KMS-11 (cell line): ENCODE measurements at regions not wholly inside any gene's neighbourhood (a gene's known extent, or its start where the extent isn't known, plus 50 kb on each side); places are given as distances from the start of the nearest gene placed in this dataset.

Source experiments
- H2AFZ ChIP-seq: fragments of 200-600 bp; sonication (generic); 2 replicates; pipeline ENCODE4 v1.6.1; 2016; ENCODE audit warnings: antibody characterized with exemption, mixed run types, low read depth
- H3K27ac ChIP-seq: fragments of 200-600 bp; sonication (generic); 2 replicates; pipeline ENCODE4 v1.6.1; 2016; ENCODE audit warnings: mild to moderate bottlenecking, mixed run types
- H3K27me3 ChIP-seq: fragments of 200-600 bp; sonication (generic); 2 replicates; pipeline ENCODE4 v1.6.1; 2017; ENCODE audit warnings: mild to moderate bottlenecking, low read depth, mixed run types, moderate library complexity; ENCODE audit not compliant: insufficient read depth
- H3K36me3 ChIP-seq: fragments of 200-600 bp; sonication (generic); 2 replicates; pipeline ENCODE4 v1.6.1; 2017; ENCODE audit warnings: mild to moderate bottlenecking, mixed run types; ENCODE audit not compliant: insufficient read depth
- H3K4me1 ChIP-seq: fragments of 200-600 bp; sonication (generic); 2 replicates; pipeline ENCODE4 v1.6.1; 2016; ENCODE audit warnings: mild to moderate bottlenecking, low read depth, mixed run types; ENCODE audit not compliant: poor library complexity, severe bottlenecking
- H3K4me2 ChIP-seq: fragments of 200-600 bp; sonication (generic); 2 replicates; pipeline ENCODE4 v1.7.0; 2016; ENCODE audit warnings: mild to moderate bottlenecking, mixed run types
- H3K4me3 ChIP-seq: fragments of 200-600 bp; sonication (generic); IDR thresholded peaks from 2 replicates; pipeline ENCODE4 v1.6.1; 2017; ENCODE audit warnings: low read depth, low read length, mixed read lengths; ENCODE audit not compliant: insufficient read depth
- H3K79me2 ChIP-seq: fragments of 200-600 bp; sonication (generic); 2 replicates; pipeline ENCODE4 v1.6.1; 2016; ENCODE audit warnings: low read depth, mixed run types; ENCODE audit not compliant: insufficient read depth
- H3K9ac ChIP-seq: fragments of 200-600 bp; sonication (generic); 2 replicates; pipeline ENCODE4 v1.6.1; 2016; ENCODE audit warnings: mild to moderate bottlenecking, mixed run types
- H4K20me1 ChIP-seq: fragments of 200-600 bp; sonication (generic); 2 replicates; pipeline ENCODE4 v1.6.1; 2016; ENCODE audit warnings: mild to moderate bottlenecking, mixed run types; ENCODE audit not compliant: insufficient read depth
- CTCF ChIP-seq: fragments of 200-600 bp; sonication (generic); conservative IDR thresholded peaks from 2 replicates; pipeline ENCODE4 v1.6.1; 2017; ENCODE audit warnings: low read depth, mild to moderate bottlenecking, antibody characterized with exemption, low read length, moderate library complexity, mixed read lengths

GRCh38 chr2:192381082-192381481 is 186.3 kb upstream of the TMEFF2 start:
- Histone ChIP-seq H2AFZ (no peak overlapping the region), H3K9ac (no peak overlapping the region), H3K27me3 (no peaks in the 10 kb centered on the region), H3K4me3 (no peak overlapping the region), H3K27ac (no peak overlapping the region), H3K79me2 (no peaks in the 10 kb centered on the region), H3K36me3 (no peaks in the 10 kb centered on the region), H4K20me1 (no peaks in the 10 kb centered on the region), H3K4me2 (no peak overlapping the region), H3K4me1 (no peaks in the 10 kb centered on the region)
- TF ChIP-seq CTCF, result no peak

DNA sequence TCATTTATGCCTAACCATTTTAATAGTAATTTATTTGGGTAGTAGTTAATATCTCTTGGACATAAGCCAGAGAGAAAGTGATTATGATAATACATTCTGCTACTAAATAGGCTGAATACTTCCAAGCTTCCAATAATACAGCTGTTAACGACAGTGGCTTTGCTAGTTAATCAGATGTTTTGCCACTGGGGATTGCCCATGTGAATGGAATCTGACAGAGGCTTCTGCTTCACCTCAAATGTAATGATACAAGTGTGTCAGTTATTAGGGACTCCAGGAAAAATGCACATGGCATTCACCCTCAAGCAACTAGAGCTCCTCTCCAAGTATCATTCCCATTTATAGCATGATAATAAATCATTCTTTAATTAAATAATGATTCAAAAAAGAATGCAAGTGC is 185.0 kb upstream of the TMEFF2 start:
- Histone ChIP-seq H4K20me1 (no peaks in the 10 kb centered on the region), H3K4me1 (no peaks in the 10 kb centered on the region), H3K79me2 (no peaks in the 10 kb centered on the region), H3K9ac (no peak overlapping the region), H3K27ac (no peak overlapping the region), H2AFZ (no peak overlapping the region), H3K36me3 (no peaks in the 10 kb centered on the region), H3K4me3 (no peak overlapping the region), H3K27me3 (no peaks in the 10 kb centered on the region), H3K4me2 (no peak overlapping the region)
- TF ChIP-seq CTCF, result no peak

DNA sequence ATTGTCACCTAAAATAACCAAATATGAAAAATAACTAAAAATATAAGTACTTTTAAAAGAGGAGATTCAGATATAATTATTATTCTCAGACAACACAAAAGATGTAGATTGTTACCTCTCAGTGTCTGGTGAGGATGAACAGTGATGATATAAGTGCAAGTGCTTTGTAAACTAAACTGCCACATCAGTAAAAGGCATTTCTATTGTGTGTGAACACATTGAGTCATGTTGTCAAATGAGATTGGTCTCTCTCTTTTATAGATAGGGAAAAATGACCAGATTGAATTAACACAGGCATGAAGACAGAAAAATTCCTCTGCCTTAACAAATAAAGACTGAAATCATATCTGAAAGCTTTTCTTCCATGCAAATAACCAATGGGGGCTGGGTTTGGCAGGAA is 182.4 kb upstream of the TMEFF2 start:
- Histone ChIP-seq H3K4me2 (no peak overlapping the region), H3K27me3 (no peaks in the 10 kb centered on the region), H2AFZ (no peak overlapping the region), H3K36me3 (no peaks in the 10 kb centered on the region), H3K4me1 (no peaks in the 10 kb centered on the region), H3K9ac (no peak overlapping the region), H3K4me3 (no peak overlapping the region), H4K20me1 (no peaks in the 10 kb centered on the region), H3K79me2 (no peaks in the 10 kb centered on the region), H3K27ac (no peak overlapping the region)
- TF ChIP-seq CTCF, result no peak

- no peak overlapping the region for H3K4me2 ChIP-seq
- TF ChIP-seq CTCF, result no peak
Observed at GRCh38 chr2:192373754-192374153, 179.0 kb upstream of the TMEFF2 start.

DNA sequence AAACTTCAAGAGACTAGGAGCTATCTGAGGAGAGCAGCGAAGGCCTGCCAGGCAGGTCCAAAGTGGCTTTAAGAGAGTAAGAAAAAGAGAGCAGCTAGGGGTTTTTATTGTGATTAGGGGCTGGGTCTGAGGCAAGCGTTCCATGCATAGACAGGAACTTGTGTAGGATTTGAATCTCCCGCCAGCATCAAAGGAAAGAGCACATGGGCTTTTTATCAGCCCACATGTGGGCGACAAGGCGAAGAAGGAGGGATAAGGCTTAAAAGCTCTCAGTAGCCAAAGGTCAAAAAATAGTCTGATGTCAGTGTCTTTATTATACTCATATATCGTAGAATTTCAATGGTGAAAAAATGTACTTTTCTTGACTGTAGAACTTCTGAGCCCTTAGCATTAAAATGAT is 178.5 kb upstream of the TMEFF2 start:
- H4K20me1 ChIP-seq, result no peaks in the 10 kb centered on the region
- no peaks in the 10 kb centered on the region for H3K27me3 ChIP-seq
- H3K27ac ChIP-seq, result no peak overlapping the region
- no peaks in the 10 kb centered on the region for H3K36me3 ChIP-seq
- no peaks in the 10 kb centered on the region for H3K4me1 ChIP-seq
- no peaks in the 10 kb centered on the region for H3K79me2 ChIP-seq
- H3K4me3 ChIP-seq, result no peak overlapping the region
- TF ChIP-seq CTCF, result no peak
- no peak overlapping the region for H2AFZ ChIP-seq
- no peak overlapping the region for H3K4me2 ChIP-seq
- no peak overlapping the region for H3K9ac ChIP-seq

More at GRCh38 chr2:192373754-192374153, 179.0 kb upstream of the TMEFF2 start:
- Histone ChIP-seq H3K36me3 (no peaks in the 10 kb centered on the region), H3K79me2 (no peaks in the 10 kb centered on the region), H3K9ac (no peak overlapping the region), H3K4me3 (no peak overlapping the region), H3K27ac (no peak overlapping the region), H3K4me1 (no peaks in the 10 kb centered on the region), H4K20me1 (no peaks in the 10 kb centered on the region), H2AFZ (no peak overlapping the region), H3K27me3 (no peaks in the 10 kb centered on the region)
